GM19467 (cell line): ENCODE measurements at regions not wholly inside any gene's neighbourhood (a gene's known extent, or its start where the extent isn't known, plus 50 kb on each side); places are given as distances from the start of the nearest gene placed in this dataset.
"Not testable (repeated sequence)": the region's sequence is repeated elsewhere in the genome, so short reads cannot be mapped to it uniquely, and the experiment has no call there.

ENCODE experiments used
- ATAC-seq: cut with Tn5 transposase; IDR thresholded peaks from one replicate; pipeline ENCODE4 v1.9.1; 2021; ENCODE audit warnings: mild to moderate bottlenecking, moderate library complexity; ENCODE audit not compliant: unreplicated experiment

DNA sequence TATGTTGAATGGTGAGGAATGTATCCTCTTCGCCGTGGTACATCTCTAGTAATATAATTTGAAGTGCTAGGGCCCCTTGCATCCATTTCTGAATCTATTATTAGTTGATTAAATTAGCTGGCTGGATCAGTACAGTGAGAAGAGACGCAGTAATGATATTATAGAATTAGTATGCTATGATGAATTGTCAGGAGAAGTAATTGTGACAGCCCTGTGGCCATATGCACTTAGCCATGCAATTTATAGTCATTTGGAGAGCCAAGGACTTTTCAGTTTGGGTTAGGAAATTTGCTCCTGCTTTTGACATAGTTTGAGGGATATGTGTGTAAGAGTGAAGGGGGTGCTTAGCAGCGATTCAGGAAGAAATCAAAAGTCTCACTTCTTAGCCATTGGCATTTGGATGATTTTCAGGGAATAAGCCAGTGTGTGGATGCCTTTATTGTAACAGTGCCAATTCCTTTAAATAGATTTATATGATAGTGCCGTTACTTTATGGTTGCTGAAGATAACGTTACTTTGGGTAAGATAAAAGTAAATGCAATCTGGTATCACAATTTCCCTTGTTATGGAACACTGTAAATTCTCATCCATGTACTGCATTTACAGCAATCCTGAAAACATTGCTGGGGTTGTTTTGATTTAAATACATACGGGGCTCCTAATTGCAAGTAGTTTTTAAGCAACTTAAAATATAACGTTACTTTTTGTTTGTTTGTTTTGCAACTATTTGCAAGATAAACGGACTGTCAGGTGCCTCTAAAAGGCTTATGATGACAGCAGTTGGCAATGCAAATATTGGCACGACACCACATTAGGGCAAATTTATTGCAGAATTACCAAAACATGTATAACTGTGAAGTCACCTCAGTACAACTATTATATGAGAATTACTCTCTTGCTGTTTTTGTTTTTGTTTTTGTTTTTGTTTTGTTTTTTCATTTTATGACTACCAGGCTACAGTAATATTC lies 875.4 kb upstream of the WWC1 start:
- ATAC-seq, result no peak

DNA sequence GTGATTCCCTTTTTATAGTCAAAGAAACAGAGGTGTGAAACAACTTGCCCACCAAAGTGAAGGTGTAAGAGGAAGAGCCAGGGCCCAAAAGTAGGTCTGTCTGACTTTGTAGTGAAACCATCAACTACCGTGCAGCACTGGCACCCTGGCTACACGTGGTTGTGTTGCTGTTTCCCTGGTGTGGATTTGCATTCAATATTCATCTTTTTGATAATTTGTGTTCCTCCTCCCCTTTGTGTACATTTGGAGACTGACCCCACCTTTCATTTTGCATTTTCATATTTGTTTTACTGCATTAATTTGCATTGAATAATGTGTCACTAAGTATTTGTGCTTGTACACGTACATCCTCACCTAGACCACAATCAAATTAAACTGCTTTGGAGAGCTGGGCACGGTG lies 873.8 kb upstream of the WWC1 start:
- no peak for ATAC-seq

DNA sequence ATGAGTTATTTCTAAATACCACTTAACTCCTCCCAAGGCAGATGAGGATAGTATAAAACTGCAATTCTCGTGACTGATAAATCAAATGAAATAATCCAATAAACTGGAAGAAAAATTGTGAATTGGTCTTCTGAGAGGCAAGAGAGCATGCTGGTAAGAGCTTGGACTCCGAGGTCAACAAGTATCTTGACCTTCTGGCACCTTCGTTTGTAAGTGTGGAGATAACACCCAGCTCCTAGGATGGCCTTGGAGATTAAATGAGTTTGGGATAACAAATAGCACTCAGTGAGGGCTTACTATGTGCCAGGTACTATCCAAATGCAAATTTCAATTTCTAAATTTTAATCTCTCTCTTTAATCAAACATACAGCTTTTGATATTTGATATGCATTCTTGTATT lies 866.3 kb upstream of the WWC1 start:
- ATAC-seq, result no peak

DNA sequence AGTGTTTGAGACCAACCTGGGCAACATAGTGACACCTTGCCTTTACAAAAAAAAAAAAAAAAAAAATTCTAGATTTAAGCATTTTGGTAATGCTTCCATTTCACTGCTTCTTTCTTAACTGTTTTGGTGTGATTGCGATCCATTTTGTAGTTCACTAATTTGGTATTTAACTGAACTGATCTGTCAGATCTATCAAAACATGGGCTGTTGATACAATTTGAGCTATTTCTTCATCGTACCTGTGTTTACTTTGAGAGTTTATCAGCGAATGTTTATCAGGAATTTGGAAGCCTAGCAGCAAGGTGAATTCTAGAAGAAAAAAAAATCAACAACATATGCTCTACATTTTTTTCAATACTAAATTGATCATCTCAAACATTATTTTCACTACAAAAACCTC lies 864.9 kb upstream of the WWC1 start:
- ATAC-seq, result no peak

DNA sequence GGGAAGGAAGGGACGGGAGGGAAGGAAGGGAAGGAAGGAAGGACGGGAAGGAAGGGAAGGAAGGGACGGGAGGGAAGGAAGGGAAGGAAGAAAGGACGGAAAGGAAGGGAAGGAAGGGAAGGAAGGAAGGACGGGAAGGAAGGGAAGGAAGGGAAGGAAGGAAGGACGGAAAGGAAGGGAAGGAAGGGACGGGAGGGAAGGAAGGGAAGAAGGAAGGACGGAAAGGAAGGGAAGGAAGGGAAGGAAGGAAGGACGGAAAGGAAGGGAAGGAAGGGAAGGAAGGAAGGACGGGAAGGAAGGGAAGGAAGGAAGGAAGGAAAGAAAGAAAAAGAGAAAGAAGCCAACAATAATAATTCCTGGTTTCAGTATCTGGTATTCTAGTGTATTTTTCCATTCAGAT lies 863.8 kb upstream of the WWC1 start:
- ATAC-seq, result not testable (repeated sequence)

DNA sequence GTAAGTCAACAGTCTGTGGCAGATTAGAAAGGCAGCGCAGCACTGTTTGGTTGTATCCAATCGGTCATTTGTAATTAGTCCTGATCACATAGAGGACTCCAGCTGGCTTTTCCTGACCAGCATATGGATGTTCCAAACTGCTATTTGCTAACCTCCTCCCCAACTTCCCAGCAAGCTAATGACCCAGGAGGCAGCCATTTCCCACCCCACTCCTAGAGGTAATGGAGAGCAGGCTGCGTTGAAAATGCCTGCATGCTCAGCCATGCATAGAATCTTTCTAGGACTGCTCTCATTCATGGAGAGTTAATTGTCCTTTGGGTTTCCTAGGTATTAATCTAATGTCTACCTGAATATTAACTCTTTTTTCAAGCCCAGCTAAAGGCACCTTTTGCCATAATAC lies 850.6 kb upstream of the WWC1 start:
- ATAC-seq, result no peak

DNA sequence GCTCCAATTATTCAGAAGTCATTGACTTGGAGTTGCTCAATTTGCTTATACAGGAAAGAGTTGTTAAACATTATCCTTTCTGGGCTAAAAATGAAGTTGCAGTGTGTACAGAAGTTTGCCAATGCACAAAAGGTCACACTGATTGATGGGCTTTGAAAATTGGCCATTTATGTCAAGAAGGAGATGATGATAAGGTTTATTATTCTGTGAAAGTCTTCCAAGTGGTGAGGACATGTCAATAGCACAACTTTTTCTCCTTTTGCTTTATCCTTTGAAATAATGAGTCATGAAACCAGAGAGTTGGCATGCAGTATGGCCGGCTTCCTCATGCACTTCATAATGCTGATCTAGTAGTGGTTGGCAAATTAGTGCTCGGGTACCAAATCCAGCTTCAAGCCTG lies 848.5 kb upstream of the WWC1 start:
- no peak for ATAC-seq

DNA sequence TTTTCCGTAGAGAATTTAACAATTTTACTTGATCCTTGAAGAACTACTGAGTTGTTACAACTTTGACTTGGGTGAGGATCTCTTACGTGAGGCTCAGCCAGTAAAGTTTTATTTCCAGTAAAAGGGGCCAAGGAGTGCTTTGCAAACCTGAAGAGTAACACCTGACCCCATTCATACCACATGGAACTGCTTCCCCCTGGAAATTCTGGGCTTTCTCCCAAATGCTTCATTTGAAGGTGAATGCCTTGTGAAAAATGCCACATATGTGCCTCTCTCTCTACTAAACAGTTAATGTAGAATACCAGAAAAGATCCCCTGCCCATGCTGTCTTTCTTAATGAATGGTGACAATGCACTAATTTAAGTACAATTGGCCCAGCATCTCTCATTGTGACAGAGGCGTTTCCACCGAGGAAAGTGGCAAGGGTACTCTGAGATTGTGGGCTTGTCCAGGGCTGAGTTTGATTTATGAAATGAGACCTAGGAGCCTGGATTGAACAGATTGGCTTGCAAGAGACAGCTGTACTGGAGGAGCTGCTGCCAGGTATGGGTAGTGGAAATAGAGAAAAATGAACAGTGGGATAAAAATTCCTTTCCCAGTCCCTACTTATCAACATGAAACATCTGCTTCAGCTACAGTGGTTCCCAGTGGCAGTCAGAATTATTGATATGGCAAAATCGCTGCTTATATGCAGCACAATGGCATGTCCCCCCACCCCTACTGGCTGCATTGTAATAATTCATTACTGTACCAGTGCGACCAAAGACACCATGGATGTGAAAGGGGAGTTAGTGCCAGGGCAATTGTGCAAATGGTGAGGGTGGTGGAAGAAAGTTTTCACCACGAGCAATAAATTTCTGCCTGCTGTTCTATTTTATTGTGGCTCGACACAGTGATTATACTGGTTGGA lies 843.7 kb upstream of the WWC1 start:
- no peak for ATAC-seq

DNA sequence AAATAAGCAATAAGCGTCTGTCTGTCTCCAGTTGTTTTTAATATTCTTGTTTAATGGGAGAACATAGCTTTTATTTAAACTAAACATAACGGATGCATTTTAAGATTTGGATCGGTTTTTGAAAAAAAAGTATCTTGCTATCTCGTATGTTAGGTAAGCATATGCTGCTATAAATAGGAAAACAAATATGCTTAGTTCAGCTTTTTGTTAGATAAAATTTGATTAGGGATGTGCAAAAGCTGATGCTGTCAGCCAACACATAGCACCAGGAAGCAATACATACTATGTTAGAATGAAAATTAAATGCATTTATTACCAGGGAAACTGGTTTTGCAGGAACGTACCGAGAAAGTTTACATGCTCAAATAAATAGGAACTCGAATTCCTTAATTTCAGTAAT lies 843.1 kb upstream of the WWC1 start:
- no peak for ATAC-seq

DNA sequence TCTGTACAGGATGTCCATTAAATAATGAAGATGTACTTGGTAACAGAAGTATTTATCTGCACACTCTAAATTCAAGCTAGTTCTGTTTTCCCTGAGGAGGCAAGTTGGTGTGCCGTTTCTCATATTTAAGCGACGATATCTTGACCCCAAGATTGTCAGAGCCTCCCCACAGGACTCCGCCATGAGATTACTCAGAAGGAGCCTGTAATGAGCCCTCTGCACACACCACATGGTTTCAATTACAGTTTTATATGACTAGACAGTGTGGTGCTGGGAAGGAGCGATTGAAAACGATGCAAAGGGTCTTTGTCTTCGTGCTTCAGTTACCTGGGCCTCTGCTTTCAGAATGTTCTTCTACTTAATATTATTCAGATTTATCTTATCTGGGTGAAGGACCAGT lies 840.4 kb upstream of the WWC1 start:
- no peak for ATAC-seq

DNA sequence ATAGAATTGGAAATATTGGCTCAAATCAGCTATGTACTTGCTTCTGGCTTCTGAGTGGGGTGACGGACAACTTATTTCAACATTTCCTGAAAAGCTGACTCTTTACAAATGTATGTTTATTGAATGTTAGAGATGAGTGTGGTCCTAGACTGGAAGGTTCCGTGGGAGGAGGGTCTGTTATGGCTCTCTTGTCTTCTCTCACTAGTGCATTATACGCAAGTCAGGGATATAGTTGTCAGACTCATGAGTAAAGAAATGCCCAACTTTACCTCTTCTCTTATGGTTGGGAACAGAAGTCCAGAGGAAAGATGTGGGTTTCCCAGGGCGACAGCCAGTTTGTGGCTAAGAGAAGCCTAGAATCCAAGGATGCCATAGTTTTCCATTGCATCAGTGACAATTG lies 839.3 kb upstream of the WWC1 start:
- no peak for ATAC-seq

DNA sequence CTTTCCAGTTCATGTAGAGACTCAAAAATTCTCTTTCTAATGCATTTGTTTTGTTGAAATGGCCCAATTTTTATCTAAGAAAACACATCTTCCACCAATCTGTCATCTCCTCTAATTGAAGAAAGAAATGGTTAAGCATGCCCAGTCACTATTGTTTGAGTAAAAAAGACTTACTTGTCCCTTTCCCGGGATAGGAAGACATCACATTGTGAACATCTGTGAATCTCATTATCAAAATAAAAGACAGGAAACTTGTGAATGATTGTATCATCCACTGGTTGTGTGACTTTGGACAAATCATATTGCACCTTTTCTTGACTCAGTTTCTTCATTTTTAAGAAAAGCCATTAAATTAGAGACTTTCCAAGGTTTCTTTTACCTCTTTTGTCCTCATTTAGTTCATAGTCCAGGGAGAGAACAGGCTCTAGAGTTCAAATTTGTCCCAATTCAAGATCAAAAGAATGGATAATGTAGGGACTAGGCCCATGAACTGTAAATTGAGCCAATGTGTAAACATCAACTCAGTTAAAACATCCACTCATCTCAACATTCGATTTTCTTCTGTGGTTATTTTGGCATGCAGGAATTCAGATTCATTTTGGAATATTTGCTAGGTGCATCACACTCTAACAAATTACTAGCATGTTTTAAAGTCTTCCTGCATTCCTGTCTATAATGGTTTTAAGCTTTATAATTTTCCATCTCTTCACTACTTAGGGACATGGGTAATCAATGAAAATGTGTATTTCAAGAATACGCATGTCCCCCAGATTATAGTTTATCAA lies 838.0 kb upstream of the WWC1 start:
- ATAC-seq, result no peak

DNA sequence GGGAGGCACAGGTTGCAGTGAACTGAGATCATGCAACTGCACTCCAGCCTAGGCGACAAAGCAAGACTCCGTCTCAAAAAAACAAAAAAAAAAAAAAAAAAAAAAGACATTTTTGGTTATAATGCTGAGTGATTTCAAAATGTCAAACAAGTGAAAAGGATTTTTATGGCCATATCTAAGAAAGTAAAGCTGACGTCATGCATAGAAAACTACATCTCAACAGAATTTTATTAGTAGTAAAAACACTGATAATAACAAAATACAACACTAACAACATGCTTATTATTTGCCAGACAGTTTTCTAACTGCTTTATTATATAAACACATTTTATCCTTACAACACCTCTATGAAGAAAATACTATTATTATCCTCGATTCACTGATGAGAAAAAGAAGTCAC lies 833.0 kb upstream of the WWC1 start:
- ATAC-seq, result no peak

DNA sequence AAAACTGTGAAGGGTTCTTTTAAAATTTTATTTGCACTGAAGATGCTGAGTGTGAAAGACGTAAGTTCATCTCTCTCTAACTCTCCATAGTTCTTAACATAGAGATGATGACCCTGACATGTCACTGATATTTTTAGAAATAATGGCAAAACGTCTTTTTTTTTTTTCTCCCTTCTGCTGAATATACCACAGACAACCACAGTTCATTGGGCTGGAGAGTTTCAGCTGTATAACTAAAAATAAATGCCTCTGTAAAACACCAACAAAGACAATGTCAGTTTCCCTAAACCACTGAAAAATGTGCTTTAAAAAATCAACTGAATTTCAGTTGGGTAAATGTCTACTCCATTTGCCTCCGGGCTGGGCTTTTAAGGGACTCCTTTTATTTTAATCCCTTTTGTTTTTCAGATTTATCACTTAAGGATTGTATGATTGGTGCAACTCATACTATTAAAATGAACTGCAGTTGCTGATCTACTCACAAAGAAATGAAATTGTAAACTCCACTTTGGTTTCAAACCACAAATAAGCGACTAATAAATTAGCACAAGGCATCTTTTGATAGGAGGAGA lies 830.9 kb upstream of the WWC1 start:
- ATAC-seq, result no peak

DNA sequence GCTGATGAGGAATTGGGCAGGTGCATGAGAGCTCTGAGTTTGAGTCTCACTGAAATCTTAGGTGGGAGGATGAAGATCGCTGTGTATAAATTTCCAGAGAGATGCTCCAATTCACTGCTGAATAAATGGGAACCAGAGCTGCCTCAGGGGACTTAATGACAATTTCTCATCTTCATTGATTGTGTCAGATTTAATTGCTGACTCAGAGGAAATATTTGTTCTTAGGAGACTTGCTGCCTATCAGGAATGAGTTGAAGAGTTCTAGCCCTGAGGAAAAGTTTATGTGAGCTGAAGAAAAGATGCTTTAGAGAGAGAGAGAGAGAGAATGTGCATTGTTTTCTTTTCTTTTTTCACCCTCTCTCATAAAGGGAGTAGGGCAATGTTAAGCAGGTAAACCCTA lies 827.5 kb upstream of the WWC1 start:
- ATAC-seq, result no peak

DNA sequence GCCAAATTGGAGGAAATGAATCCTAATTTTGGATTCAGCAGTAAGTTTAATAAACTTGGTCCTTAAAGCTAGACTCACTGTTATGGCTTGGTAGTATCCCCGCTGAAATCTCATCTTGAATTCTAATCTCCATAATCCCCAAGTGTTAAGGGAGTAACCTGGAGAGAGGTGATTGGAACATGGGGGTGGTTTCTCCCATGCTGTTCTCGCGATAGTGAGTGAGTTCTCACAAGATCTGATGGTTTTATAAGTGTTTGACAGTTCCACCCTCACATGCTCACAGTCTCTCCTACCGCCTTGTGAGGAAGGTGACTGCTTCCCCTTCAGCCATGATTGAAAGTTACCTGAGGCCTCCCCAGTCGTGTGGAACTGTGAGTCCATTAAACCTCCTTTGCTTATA lies 824.5 kb upstream of the WWC1 start:
- no peak for ATAC-seq

DNA sequence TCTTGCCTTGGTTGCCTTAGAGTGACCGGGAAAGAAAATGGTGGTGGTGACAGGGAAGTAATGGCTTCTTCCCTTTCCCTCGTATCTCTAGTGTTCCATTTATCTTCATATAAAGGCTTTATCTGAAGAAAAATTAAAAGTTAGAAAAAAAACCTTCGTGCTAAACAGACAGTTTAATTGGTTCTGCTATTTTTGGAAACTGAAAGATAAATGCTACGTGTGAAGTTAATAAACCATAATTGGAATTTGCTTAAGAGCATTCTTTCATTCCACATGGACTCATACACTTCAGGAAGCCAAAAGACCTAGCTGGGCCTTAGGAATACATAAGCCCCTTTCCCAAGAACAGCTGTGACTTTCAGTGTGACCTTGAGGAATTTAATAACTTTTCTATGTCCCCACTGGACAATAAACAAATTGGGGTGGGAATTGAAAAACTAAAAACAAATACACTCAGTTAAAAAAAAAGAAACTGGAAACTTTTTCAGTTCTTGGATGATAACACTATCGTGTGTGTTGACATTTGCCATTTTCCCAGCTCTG lies 818.8 kb upstream of the WWC1 start:
- ATAC-seq, result no peak

DNA sequence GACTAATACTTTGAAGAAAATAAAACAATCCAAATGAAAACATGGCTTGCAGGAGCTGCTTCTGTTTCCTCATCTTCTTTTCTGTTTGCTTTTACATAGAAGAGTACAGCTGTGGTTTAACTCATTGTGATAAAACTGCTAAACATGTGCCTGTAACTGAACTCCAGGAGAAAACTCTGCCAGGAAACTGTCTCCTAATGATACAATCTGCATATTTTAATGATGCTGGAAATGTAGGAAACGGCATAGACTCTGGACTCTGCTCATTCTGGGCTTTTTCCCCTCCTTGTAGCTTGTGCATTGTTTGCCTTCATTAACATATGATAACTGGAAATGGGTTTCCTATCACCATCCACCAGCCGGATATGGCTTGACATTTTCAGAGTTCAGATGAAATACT lies 813.3 kb upstream of the WWC1 start:
- ATAC-seq, result no peak

DNA sequence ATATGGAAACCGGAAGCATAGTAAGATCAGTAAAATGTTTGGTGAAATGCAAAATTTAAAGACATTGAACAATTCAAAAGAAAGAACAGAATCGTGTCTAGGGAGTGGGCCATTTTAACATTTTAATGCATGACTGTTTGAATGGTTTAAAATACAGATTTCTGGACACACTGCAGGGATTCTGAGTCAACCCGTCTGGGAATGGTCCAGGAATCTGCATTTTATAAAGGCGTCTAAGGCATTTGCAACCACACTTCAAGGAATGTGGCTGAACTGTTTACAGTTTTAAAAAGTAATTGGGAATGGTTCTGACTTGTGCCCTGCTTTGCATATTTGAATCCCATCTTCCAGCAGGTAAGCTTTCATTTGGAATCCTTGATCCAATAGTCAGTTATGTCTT lies 811.7 kb upstream of the WWC1 start:
- no peak for ATAC-seq

DNA sequence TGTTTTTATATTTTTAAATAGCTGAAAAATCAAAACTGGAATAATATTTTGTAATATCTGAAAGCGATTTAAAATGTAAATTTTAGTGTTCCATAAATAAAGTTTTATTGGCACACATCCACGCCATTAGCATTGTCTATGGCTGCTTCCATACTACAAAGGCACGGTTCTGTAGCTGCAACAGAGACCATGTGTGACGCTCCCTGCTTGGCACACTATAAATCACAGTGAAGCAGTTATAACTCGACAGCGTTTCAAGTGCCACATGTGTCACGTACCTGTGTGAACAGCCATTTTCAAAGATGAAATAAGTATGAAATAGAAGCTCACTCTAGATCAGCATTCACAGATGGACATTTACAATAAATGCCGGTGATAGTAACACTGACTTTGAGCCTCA lies 810.1 kb upstream of the WWC1 start:
- no peak for ATAC-seq

DNA sequence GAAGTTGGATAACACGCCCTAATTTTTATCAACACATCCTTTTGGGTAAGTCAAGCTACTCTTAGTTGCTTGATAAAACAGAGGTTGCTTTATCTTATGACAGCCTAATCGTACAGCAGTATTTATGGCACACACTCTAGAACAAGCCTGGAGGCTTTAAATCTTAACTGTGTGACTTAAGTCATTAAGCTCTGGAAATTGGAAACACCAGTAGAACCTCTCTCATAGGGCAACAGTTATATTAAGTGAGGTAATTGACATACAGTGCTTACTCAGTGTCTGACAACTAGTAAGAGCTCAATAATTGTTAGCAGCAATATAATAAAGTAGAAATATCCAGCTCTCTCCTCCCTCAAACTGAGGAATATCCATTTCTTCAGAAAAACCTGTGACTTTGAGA lies 808.9 kb upstream of the WWC1 start:
- no peak for ATAC-seq
